H1 (cell line): ENCODE measurements at regions not wholly inside any gene's neighbourhood (a gene's known extent, or its start where the extent isn't known, plus 50 kb on each side); places are given as distances from the start of the nearest gene placed in this dataset.

Experiments used
- CTCF ChIA-PET: fragments of 300-600 bp; sonication (Branson Sonifier 250); formaldehyde crosslinking; loops from one replicate; lab custom pipeline; 2021; ENCODE audit not compliant: partially characterized antibody; lab: Charles Lee
- POLR2A ChIA-PET: fragments of 300-600 bp; sonication (Branson Sonifier 250); formaldehyde crosslinking; loops from one replicate; lab custom pipeline; 2021; ENCODE audit warnings: inconsistent platforms; ENCODE audit not compliant: partially characterized antibody; lab: Charles Lee
- DNase-seq, 2 experiments: peaks; one replicate each; pipeline versions ENCODE4 v3.0.0 to v3.0.0-alpha.2; 2010 to 2022; ENCODE audit warnings: low spot score in 2 of 2, low read depth in 1 of 2, mixed read lengths in 1 of 2
- FAIRE-seq: peaks from 2 replicates; lab custom pipeline; 2011; peaks lifted over from hg19 to GRCh38; lab: Jason Lieb, UNC
- H2AFZ ChIP-seq: 2 replicates; pipeline ENCODE4 v1.8.1; 2012; ENCODE audit warnings: low read length, inconsistent platforms
- H2AK5ac ChIP-seq: 2 replicates; pipeline ENCODE4 v1.6.1; 2013; ENCODE audit warnings: low read depth, low read length
- H2BK120ac ChIP-seq: replicated peaks from 2 replicates; pipeline ENCODE3; 2013; ENCODE audit warnings: low read depth, low read length, inconsistent platforms
- H2BK12ac ChIP-seq: 2 replicates; pipeline ENCODE4 v1.6.1; 2013; ENCODE audit warnings: low read depth, low read length
- H2BK15ac ChIP-seq: 2 replicates; pipeline ENCODE4 v1.6.1; 2013; ENCODE audit warnings: low read length
- H2BK20ac ChIP-seq: 2 replicates; pipeline ENCODE4 v1.6.1; 2013; ENCODE audit warnings: low read length
- H2BK5ac ChIP-seq: 2 replicates; pipeline ENCODE4 v1.6.1; 2013; ENCODE audit warnings: low read depth, low read length
- H3K14ac ChIP-seq: 2 replicates; pipeline ENCODE4 v1.6.1; 2013; ENCODE audit warnings: inconsistent platforms; ENCODE audit not compliant: insufficient read length
- H3K18ac ChIP-seq: 2 replicates; pipeline ENCODE4 v1.6.1; 2013; ENCODE audit warnings: low read length; ENCODE audit errors: extremely low read depth
- H3K23ac ChIP-seq: 2 replicates; pipeline ENCODE4 v1.6.1; 2013; ENCODE audit warnings: inconsistent platforms; ENCODE audit not compliant: insufficient read length
- H3K23me2 ChIP-seq: 2 replicates; pipeline ENCODE4 v1.6.1; 2013; ENCODE audit warnings: low read depth, low read length
- H3K27ac ChIP-seq: 2 replicates; pipeline ENCODE4 v1.6.1; 2011; ENCODE audit warnings: low read depth, low read length, inconsistent platforms
- H3K27me3 ChIP-seq, 4 experiments: replicated peaks in 1 of 4; 1 replicate in 1 of 4; 2 replicates in 3 of 4; pipeline versions ENCODE4 v1.6.1 to v1.8.1; 2011 to 2013; ENCODE audit warnings: low read length in 3 of 4, mild to moderate bottlenecking in 3 of 4, inconsistent platforms in 2 of 4, mixed read lengths in 2 of 4, moderate library complexity in 1 of 4; ENCODE audit not compliant: control insufficient read depth in 3 of 4, insufficient read depth in 3 of 4; ENCODE audit errors: extremely low read depth in 1 of 4
- H3K36me3 ChIP-seq, 4 experiments: 2 replicates each; pipeline versions ENCODE4 v1.6.1 to v1.8.1; 2011 to 2013; ENCODE audit warnings: mild to moderate bottlenecking in 4 of 4, low read length in 3 of 4, moderate library complexity in 2 of 4, control low read depth in 1 of 4, inconsistent platforms in 1 of 4; ENCODE audit not compliant: insufficient read depth in 4 of 4, control insufficient read depth in 2 of 4
- H3K4ac ChIP-seq: replicated peaks from 2 replicates; pipeline ENCODE3; 2013; ENCODE audit warnings: low read length, low read depth, mixed read lengths, inconsistent platforms; ENCODE audit not compliant: insufficient read length
- H3K4me1 ChIP-seq, 4 experiments: replicated peaks in 1 of 4; 1 replicate in 1 of 4; 2 replicates in 3 of 4; pipeline versions ENCODE4 v1.6.1 to v1.8.1; 2011 to 2013; ENCODE audit warnings: low read length in 3 of 4, inconsistent platforms in 2 of 4, mixed read lengths in 1 of 4; ENCODE audit not compliant: insufficient read depth in 4 of 4, control insufficient read depth in 3 of 4
- H3K4me2 ChIP-seq, 2 experiments: 2 replicates each; pipeline versions ENCODE4 v1.6.1 to v1.8.1; 2011 to 2013; ENCODE audit warnings: low read depth in 2 of 2, low read length in 2 of 2, control low read depth in 1 of 2, inconsistent platforms in 1 of 2, mild to moderate bottlenecking in 1 of 2; ENCODE audit not compliant: insufficient read depth in 1 of 2
- H3K4me3 ChIP-seq, 4 experiments: fragments of 200-600, 300-600 bp in 1 of 4; sonication (generic), shearing (Covaris generic), sonication (Bioruptor Twin) in 1 of 4; 2 replicates each; pipeline versions ENCODE4 v1.5.1 to v1.8.1; 2011 to 2016; ENCODE audit warnings: low read length in 4 of 4, low read depth in 3 of 4, control low read depth in 2 of 4, inconsistent platforms in 2 of 4, mild to moderate bottlenecking in 2 of 4, mixed read lengths in 1 of 4, moderate library complexity in 1 of 4; ENCODE audit not compliant: insufficient read depth in 2 of 4; ENCODE audit errors: extremely low read depth in 1 of 4
- H3K56ac ChIP-seq: replicated peaks from 2 replicates; pipeline ENCODE3; 2013; ENCODE audit warnings: low read depth, mild to moderate bottlenecking, mixed read lengths, low read length, inconsistent platforms; ENCODE audit not compliant: insufficient read length
- H3K79me1 ChIP-seq: 2 replicates; pipeline ENCODE4 v1.6.1; 2013; ENCODE audit warnings: low read depth, low read length, control low read depth
- H3K79me2 ChIP-seq, 2 experiments: 2 replicates each; pipeline versions ENCODE4 v1.6.1 to v1.8.1; 2012 to 2013; ENCODE audit warnings: low read length in 2 of 2, mild to moderate bottlenecking in 2 of 2, inconsistent platforms in 1 of 2; ENCODE audit not compliant: insufficient read depth in 2 of 2, control insufficient read depth in 1 of 2
- H3K9ac ChIP-seq, 4 experiments: replicated peaks in 1 of 4; 1 replicate in 1 of 4; 2 replicates in 3 of 4; pipeline versions ENCODE4 v1.6.1 to v1.8.1; 2011 to 2013; ENCODE audit warnings: low read depth in 3 of 4, low read length in 3 of 4, control low read depth in 2 of 4, mild to moderate bottlenecking in 2 of 4, moderate library complexity in 2 of 4, inconsistent platforms in 1 of 4; ENCODE audit errors: extremely low read depth in 1 of 4
- H3K9me3 ChIP-seq, 2 experiments: 2 replicates each; pipeline versions ENCODE4 v1.6.1 to v1.8.1; 2012 to 2013; ENCODE audit warnings: mild to moderate bottlenecking in 2 of 2, moderate library complexity in 2 of 2, control low read depth in 1 of 2, inconsistent platforms in 1 of 2, low read depth in 1 of 2, low read length in 1 of 2, mixed read lengths in 1 of 2; ENCODE audit not compliant: insufficient read depth in 2 of 2
- H4K20me1 ChIP-seq, 2 experiments: replicated peaks in 1 of 2; 2 replicates each; pipeline versions ENCODE3 to v1.8.1; 2011 to 2013; ENCODE audit warnings: inconsistent platforms in 2 of 2, low read length in 2 of 2, mild to moderate bottlenecking in 1 of 2; ENCODE audit not compliant: insufficient read depth in 2 of 2, control insufficient read depth in 1 of 2
- H4K5ac ChIP-seq: 2 replicates; pipeline ENCODE4 v1.6.1; 2013; ENCODE audit warnings: low read length, low read depth, mixed read lengths, inconsistent platforms; ENCODE audit not compliant: insufficient read length
- H4K8ac ChIP-seq: 2 replicates; pipeline ENCODE4 v1.8.0; 2013; ENCODE audit warnings: mild to moderate bottlenecking, moderate library complexity, low read length, inconsistent platforms; ENCODE audit not compliant: insufficient read depth; ENCODE audit errors: extremely low read depth
- H4K91ac ChIP-seq: replicated peaks from 2 replicates; pipeline ENCODE3; 2013; ENCODE audit warnings: low read length, mixed read lengths, inconsistent platforms; ENCODE audit not compliant: insufficient read length
- CTBP2 ChIP-seq: IDR thresholded peaks from 2 replicates; pipeline ENCODE4 v1.7.0; 2011; ENCODE audit warnings: borderline replicate concordance, mild to moderate bottlenecking, moderate library complexity, mixed read lengths, low read length; ENCODE audit not compliant: insufficient read depth, insufficient read length
- FOSL1 ChIP-seq: IDR thresholded peaks from 2 replicates; pipeline ENCODE4 v1.6.1; 2011; ENCODE audit warnings: mild to moderate bottlenecking, low read depth, low read length, moderate library complexity; ENCODE audit not compliant: insufficient read depth
- GTF2F1 ChIP-seq: IDR thresholded peaks from 2 replicates; pipeline ENCODE4 v1.6.1; 2012; ENCODE audit warnings: low read depth, low read length, improper control_type of control experiment, borderline replicate concordance
- JUND ChIP-seq: IDR thresholded peaks from 2 replicates; pipeline ENCODE4 v1.6.1; 2011; ENCODE audit warnings: mild to moderate bottlenecking, improper control_type of control experiment, low read length
- PHF8 ChIP-seq: fragments of 200-600 bp; sonication (generic); conservative IDR thresholded peaks from 2 replicates; pipeline ENCODE4 v1.7.1; 2012; ENCODE audit warnings: low read depth, mild to moderate bottlenecking, inconsistent platforms, low read length, moderate library complexity
- POLR2AphosphoS5 ChIP-seq: IDR thresholded peaks from 2 replicates; pipeline ENCODE4 v1.6.1; 2011; ENCODE audit warnings: low read depth, low read length
- RAD21 ChIP-seq, 2 experiments: IDR thresholded peaks in 1 of 2; conservative IDR thresholded peaks in 1 of 2; 2 replicates each; pipeline ENCODE4 v1.6.1; 2011; ENCODE audit warnings: low read depth in 2 of 2, low read length in 2 of 2, improper control_type of control experiment in 1 of 2, inconsistent platforms in 1 of 2, mild to moderate bottlenecking in 1 of 2, moderate library complexity in 1 of 2
- RBBP5 ChIP-seq: IDR thresholded peaks from 2 replicates; pipeline ENCODE4 v1.7.1; 2012; ENCODE audit warnings: low read depth, mild to moderate bottlenecking, inconsistent platforms, low read length, moderate library complexity, borderline replicate concordance
- RXRA ChIP-seq: IDR thresholded peaks from 2 replicates; pipeline ENCODE4 v1.6.1; 2011; ENCODE audit warnings: low read depth, mild to moderate bottlenecking, low read length, moderate library complexity; ENCODE audit not compliant: insufficient read depth
- SIN3A ChIP-seq, 2 experiments: IDR thresholded peaks in 1 of 2; conservative IDR thresholded peaks in 1 of 2; 2 replicates each; pipeline ENCODE4 v1.6.1; 2011 to 2012; ENCODE audit warnings: low read length in 2 of 2, improper control_type of control experiment in 1 of 2, low read depth in 1 of 2, mild to moderate bottlenecking in 1 of 2
- SIRT6 ChIP-seq: IDR thresholded peaks from one replicate; pipeline ENCODE4 v1.7.1; 2012; ENCODE audit warnings: low read length, inconsistent platforms
- SP2 ChIP-seq: IDR thresholded peaks from 2 replicates; pipeline ENCODE4 v1.6.1; 2012; ENCODE audit warnings: mild to moderate bottlenecking, low read length, inconsistent platforms
- TAF1 ChIP-seq: IDR thresholded peaks from 2 replicates; pipeline ENCODE4 v1.6.1; 2011; ENCODE audit warnings: mild to moderate bottlenecking, low read depth, low read length
- TAF7 ChIP-seq: optimal IDR thresholded peaks from 2 replicates; pipeline ENCODE3; 2011; ENCODE audit warnings: low read depth, mild to moderate bottlenecking, inconsistent platforms, low read length, moderate library complexity, borderline replicate concordance
- WGBS, 2 experiments: shearing (Covaris generic) in 1 of 2; methylation state at CpG; one replicate each; pipeline versions ENCODE4 v1.1.6 to v1.1.7; 2013 to 2015; ENCODE audit warnings: low lambda C conversion rate in 2 of 2, mixed read lengths in 2 of 2, inconsistent platforms in 1 of 2, low coverage in 1 of 2, missing lambda C conversion rate in 1 of 2; ENCODE audit not compliant: insufficient replicate concordance in 2 of 2, insufficient coverage in 1 of 2, insufficient read length in 1 of 2; ENCODE audit errors: extremely low coverage in 1 of 2, missing lambda C conversion rate in 1 of 2; 5-methylcytosine and 5-hydroxymethylcytosine counted together

GRCh38 chr5:125486634-125487033 is 740.2 kb upstream of the ZNF608 start:
- Histone ChIP-seq H2BK5ac (no peak overlapping the region), H3K9me3 (no peaks in the 10 kb centered on the region), H3K36me3 (no peaks in the 10 kb centered on the region), H4K5ac (no peak overlapping the region), H3K18ac (no peak overlapping the region), H3K27me3 (no peaks in the 10 kb centered on the region), H3K14ac (no peak overlapping the region), H3K4me2 (no peak overlapping the region), H3K4me3 (no peak overlapping the region), H4K91ac (no peak overlapping the region), H2BK120ac (no peak overlapping the region), H2BK20ac (no peak overlapping the region), H2AFZ (no peak overlapping the region), H3K79me2 (no peaks in the 10 kb centered on the region), H2BK12ac (no peak overlapping the region), H3K23ac (no peak overlapping the region), H3K9ac (no peak overlapping the region), H4K8ac (no peak overlapping the region), H3K56ac (no peak overlapping the region), H3K23me2 (no peaks in the 10 kb centered on the region), H3K79me1 (no peaks in the 10 kb centered on the region), H4K20me1 (no peaks in the 10 kb centered on the region), H3K4ac (no peak overlapping the region), H2AK5ac (no peak overlapping the region), H2BK15ac (no peak overlapping the region), H3K4me1 (peaks cover 0 to 11% (median 3%) of the 10 kb centered on the region in 4 experiments; a peak in 4 of 7 replicates), H3K27ac (no peak overlapping the region)
- no peak for FAIRE-seq
- no peak for DNase-seq
- TF ChIP-seq TAF7, result no peak
- no peak for TF ChIP-seq RXRA
- no peak for TF ChIP-seq POLR2AphosphoS5
- no peak for TF ChIP-seq GTF2F1
- no peak for TF ChIP-seq SP2
- no peak for TF ChIP-seq TAF1
- no peak for TF ChIP-seq CTBP2
- TF ChIP-seq JUND, result no peak
- TF ChIP-seq RAD21 (IDR thresholded peaks at IDR 0.05 in 1 of 2, conservative IDR thresholded peaks at IDR 0.05 in 1 of 2; ENCODE audit: low read depth in 2 of 2, low read length in 2 of 2), result no peak
- no peak for TF ChIP-seq SIRT6
- no peak for TF ChIP-seq FOSL1
- no peak for TF ChIP-seq PHF8
- no peak for TF ChIP-seq SIN3A (conservative IDR thresholded peaks at IDR 0.05 in 1 of 2, IDR thresholded peaks at IDR 0.05 in 1 of 2; ENCODE audit: low read depth in 1 of 2, low read length in 2 of 2)
- no peak for TF ChIP-seq RBBP5
- ChIA-PET POLR2A (no interaction called here), CTCF (no interaction called here)
- WGBS, 2 experiments, result 85% methylated on average over 2 of the region's 2 CpGs; no CpG with 5 or more reads in 1 of the 2 experiments
